ENCODE measurements at regions not wholly inside any gene's neighbourhood (a gene's known extent, or its start where the extent isn't known, plus 50 kb on each side); places are given as distances from the start of the nearest gene placed in this dataset.

- TF ChIP-seq EZH2phosphoT487 (conservative IDR thresholded peaks at IDR 0.05; ENCODE audit: low read length) (no peak), CTCF (IDR thresholded peaks at IDR 0.05; ENCODE audit: insufficient read depth, low read length, poor library complexity, severe bottlenecking) (no peak)
Observed at GRCh38 chr5:171607863-171608262, 177.8 kb upstream of the SMIM23 start.
